ENCODE measurements at regions not wholly inside any gene's neighbourhood (a gene's known extent, or its start where the extent isn't known, plus 50 kb on each side); places are given as distances from the start of the nearest gene placed in this dataset.

DNA sequence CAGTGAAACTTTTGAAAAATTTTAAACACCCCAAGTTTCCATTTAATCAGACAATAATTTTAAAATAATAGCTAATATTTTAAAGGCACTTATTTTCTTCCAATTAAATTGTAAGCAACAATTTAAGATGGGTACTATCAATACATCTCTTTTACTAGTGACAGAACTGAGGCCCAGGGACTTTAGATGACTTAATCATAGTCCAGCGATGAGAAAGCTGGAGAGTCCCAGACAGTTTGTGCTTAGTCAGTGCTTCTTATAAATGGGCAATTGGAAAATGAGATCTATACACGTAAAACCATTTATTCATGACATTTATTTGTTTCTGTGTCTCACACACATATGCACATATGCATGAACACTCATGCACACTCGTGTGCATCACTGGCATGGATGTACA lies 2063.5 kb downstream of the PCDH9 start:
- no peak overlapping the region for H3K4me3 ChIP-seq
- H3K27me3 ChIP-seq = no peaks in the 10 kb centered on the region
- no peaks in the 10 kb centered on the region for H3K36me3 ChIP-seq
- no peak for TF ChIP-seq POLR2A (IDR thresholded peaks at IDR 0.05)
- no peak for TF ChIP-seq POLR2AphosphoS5 (IDR thresholded peaks at IDR 0.05)
- TF ChIP-seq, protein P1, sequence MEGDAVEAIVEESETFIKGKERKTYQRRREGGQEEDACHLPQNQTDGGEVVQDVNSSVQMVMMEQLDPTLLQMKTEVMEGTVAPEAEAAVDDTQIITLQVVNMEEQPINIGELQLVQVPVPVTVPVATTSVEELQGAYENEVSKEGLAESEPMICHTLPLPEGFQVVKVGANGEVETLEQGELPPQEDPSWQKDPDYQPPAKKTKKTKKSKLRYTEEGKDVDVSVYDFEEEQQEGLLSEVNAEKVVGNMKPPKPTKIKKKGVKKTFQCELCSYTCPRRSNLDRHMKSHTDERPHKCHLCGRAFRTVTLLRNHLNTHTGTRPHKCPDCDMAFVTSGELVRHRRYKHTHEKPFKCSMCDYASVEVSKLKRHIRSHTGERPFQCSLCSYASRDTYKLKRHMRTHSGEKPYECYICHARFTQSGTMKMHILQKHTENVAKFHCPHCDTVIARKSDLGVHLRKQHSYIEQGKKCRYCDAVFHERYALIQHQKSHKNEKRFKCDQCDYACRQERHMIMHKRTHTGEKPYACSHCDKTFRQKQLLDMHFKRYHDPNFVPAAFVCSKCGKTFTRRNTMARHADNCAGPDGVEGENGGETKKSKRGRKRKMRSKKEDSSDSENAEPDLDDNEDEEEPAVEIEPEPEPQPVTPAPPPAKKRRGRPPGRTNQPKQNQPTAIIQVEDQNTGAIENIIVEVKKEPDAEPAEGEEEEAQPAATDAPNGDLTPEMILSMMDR (IDR thresholded peaks at IDR 0.05) = no peak
- TF ChIP-seq EP300 (IDR thresholded peaks at IDR 0.05) = no peak
- no peak overlapping the region for H3K27ac ChIP-seq
- WGBS, 2 donors (ENCODE audit: low coverage in 1 of 2) = 72 to 78% methylated on average over 3 of the region's 3 CpGs
- no peaks in the 10 kb centered on the region for H3K4me1 ChIP-seq
- no peaks in the 10 kb centered on the region for H3K9me3 ChIP-seq
- no peak for ATAC-seq

DNA sequence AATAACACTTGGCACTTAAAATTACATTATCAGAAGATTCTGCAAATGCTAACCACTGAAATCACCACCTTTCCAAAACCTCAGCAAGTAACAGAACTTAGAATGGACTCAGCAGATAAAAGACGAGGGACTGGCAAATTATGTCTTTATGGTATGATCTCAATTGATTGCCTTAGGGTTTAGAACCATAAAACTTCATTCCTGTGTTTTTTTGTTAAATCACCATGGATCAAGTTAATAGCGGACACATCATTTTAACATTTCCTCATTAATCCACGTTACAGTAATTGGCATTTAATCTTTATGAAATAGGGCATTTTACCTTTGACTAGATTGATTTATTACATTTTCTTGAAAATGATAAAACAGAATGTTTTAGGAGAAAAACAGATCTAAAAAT lies 2070.3 kb downstream of the PCDH9 start:
- Histone ChIP-seq H3K9me3 (no peaks in the 10 kb centered on the region), H3K27me3 (no peaks in the 10 kb centered on the region), H3K36me3 (no peaks in the 10 kb centered on the region), H3K4me3 (no peak overlapping the region), H3K27ac (no peak overlapping the region), H3K4me1 (no peaks in the 10 kb centered on the region)
- WGBS, 2 donors (ENCODE audit: low coverage in 1 of 2) = 60% methylated on average over 3 of the region's 3 CpGs
- TF ChIP-seq, protein P1 (IDR thresholded peaks at IDR 0.05) = no peak
- no peak for TF ChIP-seq POLR2AphosphoS5 (IDR thresholded peaks at IDR 0.05)
- TF ChIP-seq EP300 (IDR thresholded peaks at IDR 0.05) = no peak
- ATAC-seq = no peak

DNA sequence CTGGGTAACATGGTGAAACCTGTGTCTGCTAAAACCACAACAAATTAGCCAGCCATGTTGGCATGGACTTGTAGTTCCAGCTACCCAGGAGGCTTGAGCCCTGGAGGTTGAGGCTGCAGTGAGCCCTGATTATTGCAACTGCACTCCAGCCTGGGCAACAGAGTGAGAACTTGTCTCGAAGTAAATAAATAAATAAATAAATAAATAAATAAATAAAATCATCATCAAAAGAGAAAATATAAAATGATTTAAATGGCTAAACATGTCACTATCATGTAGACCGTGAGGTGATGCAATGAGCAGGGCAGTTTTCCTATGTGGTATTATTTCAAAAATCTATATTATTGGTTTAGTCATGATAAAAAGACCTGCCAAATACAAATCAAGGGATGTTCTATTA lies 2074.3 kb downstream of the PCDH9 start:
- H3K36me3 ChIP-seq = no peaks in the 10 kb centered on the region
- WGBS, 2 donors (ENCODE audit: low coverage in 1 of 2) = 77 to 90% methylated on average over 2 of the region's 2 CpGs
- no peak for ATAC-seq
- H3K27me3 ChIP-seq = no peaks in the 10 kb centered on the region
- H3K9me3 ChIP-seq = no peaks in the 10 kb centered on the region
- no peak overlapping the region for H3K27ac ChIP-seq
- H3K4me1 ChIP-seq = no peaks in the 10 kb centered on the region
- TF ChIP-seq EP300 (IDR thresholded peaks at IDR 0.05) = no peak
- no peak for TF ChIP-seq POLR2AphosphoS5 (IDR thresholded peaks at IDR 0.05)
- TF ChIP-seq POLR2A (IDR thresholded peaks at IDR 0.05) = no peak
- TF ChIP-seq, protein P1 (IDR thresholded peaks at IDR 0.05) = no peak
- no peak overlapping the region for H3K4me3 ChIP-seq

DNA sequence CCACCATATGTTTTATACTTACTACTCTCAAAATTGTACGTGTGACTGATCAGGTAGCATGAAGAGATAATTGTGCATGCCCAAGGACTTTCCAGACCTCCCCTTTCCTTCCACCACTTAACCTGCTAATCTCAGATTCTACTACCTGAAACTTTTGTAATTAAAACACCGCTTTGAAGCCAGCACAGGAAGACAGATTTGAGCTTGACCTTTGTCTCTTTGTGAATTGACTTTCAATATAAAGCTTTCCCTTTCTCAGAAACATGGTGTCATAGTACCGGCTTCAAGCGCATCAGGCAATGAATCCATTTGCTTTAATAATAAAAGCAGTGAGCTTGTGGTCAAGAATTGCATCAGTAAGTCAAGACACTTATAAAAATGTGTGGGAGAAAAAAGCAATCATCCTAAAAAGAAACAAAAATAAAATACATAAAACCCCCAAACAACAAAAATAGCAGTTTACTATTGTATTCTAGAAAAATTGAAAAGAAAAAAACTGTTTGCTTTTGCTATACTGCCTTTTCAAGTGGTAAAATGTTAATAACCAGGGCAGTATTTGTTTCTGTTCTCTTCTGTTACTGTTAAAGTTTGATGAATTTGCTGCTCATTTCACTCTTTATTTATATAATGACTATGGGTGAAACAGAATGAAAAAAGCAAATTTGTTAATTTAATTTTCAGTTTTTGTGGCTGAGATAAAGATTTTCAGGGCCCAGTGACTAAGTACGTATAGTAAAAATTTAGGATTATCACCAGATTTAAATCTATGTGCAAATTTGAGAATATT lies 2075.3 kb downstream of the PCDH9 start:
- Histone ChIP-seq H3K4me1 (no peaks in the 10 kb centered on the region), H3K27ac (no peak overlapping the region), H3K9me3 (no peaks in the 10 kb centered on the region), H3K27me3 (no peaks in the 10 kb centered on the region), H3K36me3 (no peaks in the 10 kb centered on the region), H3K4me3 (no peak overlapping the region)
- TF ChIP-seq, protein P1 (IDR thresholded peaks at IDR 0.05) = no peak
- TF ChIP-seq EP300 (IDR thresholded peaks at IDR 0.05) = no peak
- TF ChIP-seq POLR2A (IDR thresholded peaks at IDR 0.05) = no peak
- no peak for TF ChIP-seq POLR2AphosphoS5 (IDR thresholded peaks at IDR 0.05)
- no peak for ATAC-seq
- 82 to 86% methylated on average over 5 of the region's 5 CpGs for WGBS, 2 donors (ENCODE audit: low coverage in 1 of 2)

DNA sequence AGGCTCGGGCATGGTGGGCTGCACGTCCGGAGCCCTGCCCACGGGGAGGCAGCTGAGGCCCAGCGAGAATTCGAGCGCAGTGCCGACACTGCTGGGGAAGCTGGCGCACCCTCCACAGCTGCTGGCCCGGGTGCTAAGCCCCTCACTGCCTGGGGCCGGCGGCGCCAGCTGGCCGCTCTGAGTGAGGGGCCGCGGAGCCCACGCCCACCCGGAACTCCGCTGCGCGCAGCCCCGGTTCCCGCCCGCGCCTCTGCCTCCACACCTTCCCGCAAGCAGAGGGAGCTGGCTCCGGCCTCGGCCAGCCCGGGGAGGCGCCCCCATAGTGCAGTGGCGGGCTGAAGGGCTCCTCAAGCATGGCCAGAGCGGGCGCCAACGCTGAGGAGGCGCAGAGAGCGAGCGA lies 2080.4 kb downstream of the PCDH9 start:
- Histone ChIP-seq H3K4me3 (no peak overlapping the region), H3K4me1 (no peaks in the 10 kb centered on the region), H3K27me3 (no peaks in the 10 kb centered on the region), H3K27ac (no peak overlapping the region), H3K9me3 (no peaks in the 10 kb centered on the region), H3K36me3 (no peaks in the 10 kb centered on the region)
- no peak for ATAC-seq
- TF ChIP-seq, protein P1 (IDR thresholded peaks at IDR 0.05) = no peak
- TF ChIP-seq EP300 (IDR thresholded peaks at IDR 0.05) (no peak), POLR2AphosphoS5 (IDR thresholded peaks at IDR 0.05) (no peak), POLR2A (IDR thresholded peaks at IDR 0.05) (no peak)
- WGBS, 2 donors (ENCODE audit: low coverage in 1 of 2) = 90% methylated on average over 6 of the region's 37 CpGs; no CpG with 5 or more reads in 1 of the 2 donors

Data from gastroesophageal sphincter (tissue), 4 donors.